CD4-positive, alpha-beta T cell treated with Interleukin-10 for 1 hour (primary cell): ENCODE measurements at regions not wholly inside any gene's neighbourhood (a gene's known extent, or its start where the extent isn't known, plus 50 kb on each side); places are given as distances from the start of the nearest gene placed in this dataset.

ENCODE experiments used
- DNase-seq: peaks from one replicate; pipeline ENCODE4 v3.0.0-alpha.2; 2020

DNA sequence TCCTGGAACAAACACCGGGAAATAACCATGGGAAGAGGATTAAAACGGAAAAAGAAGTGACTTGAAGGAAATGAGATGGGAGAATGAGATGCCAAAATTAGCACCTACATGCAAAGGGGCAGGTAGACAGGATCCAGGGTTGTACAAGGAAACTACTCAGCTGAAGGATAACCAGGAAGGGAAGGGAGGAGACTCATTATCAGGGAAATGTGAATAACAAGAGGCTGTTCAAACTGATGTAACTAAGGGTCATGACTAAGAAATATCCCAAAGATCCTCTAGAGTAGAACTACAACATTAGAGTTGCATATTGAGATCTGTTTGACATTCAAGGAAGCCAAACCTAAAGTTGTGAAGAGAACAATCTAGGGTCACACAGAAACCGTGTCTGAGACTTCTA is 166.2 kb upstream of the SP8 start:
- no peak for DNase-seq

DNA sequence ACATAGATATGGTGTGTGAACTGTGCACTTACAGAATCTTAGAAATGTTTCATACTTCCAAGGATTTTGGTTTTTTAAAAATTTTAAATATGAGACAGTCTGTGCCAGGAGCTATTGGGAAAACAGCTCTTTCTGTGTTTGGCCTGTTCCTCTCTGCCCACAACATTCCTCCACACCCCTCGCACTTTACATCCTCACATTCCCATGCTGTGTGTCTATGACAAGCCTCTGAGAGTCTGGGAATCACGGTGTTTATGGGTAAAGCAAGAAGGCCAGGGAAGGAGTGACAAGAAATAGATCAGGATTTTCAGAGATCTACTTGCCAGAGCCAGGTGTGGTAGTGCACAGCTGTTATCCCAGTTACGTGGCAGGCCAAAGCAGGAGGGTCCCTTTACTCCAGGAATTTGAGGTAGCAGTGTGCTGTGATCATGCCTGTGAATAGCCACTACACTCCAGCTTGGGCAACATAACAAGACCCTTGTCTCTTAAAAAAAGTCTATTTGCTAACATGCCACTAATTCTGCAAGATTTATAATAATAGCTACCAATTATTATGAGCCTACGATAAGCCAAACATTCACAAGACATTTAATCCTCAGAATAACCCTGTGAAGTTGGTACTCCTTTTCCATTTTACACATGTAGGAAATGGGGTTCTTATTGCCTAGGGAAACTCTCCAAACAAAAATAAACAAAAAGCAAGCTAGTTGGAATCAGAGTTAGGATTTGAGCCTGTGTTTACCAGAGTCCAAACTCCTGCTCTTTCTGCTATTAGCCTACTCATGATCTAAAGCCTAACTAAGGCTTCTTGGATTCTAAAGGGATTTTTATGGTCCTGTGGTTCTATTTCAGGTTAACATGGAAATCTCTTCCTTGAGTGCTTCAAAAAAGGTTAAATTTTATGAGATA is 168.3 kb upstream of the SP8 start:
- no peak for DNase-seq

DNA sequence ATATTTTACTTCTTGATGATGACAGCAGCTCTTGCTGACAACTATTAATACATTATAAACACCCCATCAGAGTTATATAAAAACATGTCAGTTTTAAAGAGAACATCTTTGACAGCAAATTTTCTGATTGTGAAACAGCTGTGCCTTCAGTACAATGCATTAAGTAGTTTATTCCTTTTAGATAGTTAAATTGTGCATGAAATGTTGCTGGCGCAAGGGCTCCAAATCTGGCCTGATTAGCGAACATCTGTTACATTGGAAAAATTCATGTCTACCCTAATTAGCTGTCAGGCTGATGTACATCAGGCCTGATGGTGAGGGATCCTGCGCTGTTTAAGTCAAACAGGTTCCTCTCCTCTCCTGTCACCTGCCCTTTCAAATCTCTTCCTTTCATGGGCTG is 171.9 kb upstream of the SP8 start:
- DNase-seq: no peak

DNA sequence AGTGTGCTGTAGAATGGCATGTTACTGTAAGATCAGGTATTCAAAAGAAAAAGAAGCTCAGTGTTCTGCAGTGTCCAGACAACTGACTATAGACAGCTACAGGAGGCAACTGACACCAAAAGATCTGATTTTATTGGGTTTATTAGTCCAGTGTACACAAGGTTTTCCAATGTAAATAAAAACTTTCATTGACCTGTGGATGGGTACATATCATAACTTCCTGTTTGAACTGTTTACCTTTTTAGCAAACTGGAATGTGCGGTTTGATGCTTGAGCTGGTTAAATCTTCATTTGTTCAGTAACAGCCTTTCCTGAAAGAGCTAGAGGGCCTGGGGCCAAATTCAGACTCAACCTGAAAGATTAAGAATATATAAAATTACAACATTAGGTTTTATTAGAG is 172.6 kb upstream of the SP8 start:
- DNase-seq: no peak

DNA sequence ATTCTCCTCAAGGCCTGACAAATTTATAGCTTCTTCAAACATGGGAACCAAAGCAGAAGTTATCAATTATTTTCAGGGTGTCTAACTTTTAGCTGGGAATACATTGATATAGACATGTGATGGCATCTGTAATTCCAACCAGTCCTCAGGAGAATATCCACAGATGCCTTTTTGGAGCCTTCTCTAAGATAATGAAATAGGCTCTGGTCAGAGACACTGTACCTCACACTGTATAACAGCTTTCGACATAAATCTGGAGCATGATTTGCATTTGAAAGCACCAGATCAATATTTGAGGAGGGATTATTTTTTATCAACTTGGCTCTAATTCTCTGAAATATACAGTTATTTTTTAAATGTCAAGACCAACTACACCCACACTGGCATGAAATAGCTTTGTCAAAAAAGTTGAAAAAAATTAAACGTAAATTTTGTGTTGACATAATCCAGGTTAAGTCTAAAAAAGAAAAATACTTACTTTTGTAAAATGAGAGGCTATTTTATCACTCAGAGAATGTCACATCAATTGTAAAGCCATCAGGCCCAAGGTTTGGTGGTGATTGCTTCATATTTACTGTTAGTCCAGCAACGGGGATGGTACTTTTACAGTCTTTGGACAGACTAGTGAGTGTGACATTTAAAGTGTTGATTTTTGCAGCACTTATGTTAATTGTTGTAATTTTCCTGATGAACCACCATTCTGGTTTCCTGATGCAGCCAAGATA is 177.0 kb upstream of the SP8 start:
- DNase-seq: no peak

DNA sequence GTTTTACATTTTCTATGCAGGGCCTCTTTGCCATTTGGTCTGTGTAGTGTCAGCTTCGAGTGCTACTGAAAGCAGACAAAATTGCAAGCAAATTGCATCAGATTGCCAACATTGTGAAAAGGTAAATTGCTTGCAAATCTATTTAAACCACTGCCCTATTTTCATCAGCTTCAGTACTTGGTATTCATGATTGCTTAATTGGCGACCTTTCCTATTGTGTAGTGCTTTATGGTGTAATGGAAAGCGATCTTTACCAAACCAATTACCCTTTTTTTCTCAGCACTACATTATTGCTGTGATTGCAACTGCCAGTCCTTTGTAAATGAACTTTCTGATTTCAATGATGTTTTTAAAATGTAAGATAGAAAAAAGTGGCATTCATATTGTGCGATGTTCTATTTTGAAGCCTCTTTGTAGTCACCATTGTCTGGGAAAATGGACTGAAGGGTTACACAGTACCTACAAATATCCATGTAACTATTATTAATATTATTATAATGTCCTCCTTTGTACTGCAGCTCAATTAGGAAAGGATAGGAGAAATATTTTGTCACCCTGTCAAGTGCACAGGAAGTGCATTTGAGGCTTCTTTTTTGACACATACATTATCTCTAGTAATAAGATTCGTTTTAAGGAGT is 177.7 kb upstream of the SP8 start:
- no peak for DNase-seq

DNA sequence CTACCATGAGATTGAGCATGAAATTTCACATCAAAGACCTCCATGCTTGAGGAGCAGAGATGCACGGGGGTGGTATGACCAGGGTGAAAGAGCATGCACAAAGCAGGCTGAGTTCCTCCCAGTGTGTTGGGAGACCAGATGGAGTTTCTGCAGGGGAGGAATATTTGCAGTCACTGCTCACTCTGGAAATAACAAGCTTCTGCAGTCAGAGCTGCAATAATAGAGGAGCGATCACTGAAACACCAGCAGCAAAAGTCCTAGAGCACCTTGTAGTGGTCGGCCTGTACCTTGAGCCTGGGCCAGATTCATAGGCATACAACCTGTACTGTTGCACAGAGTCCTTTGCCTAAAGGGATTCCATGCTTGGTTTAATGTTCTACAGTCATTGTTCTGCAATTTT is 184.5 kb upstream of the SP8 start:
- DNase-seq: no peak

DNA sequence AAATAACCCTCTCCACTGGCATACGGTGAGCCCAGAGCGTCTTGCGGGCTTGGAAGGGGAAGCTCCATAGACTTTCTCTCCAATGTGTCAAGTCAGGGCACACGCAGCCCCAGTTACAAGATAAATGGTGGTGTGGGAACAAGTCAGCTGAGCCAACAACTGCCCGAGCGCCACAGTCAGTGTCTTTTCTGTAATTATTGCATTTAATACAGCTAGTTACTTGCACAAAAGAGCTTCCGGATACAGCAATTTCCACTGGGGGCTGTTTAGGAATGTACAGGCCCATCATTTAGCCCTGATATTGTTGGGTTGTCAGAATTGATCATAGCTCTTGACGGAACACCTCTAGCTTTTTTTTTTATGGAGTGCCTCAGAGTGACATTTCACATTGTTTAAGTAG is 193.5 kb upstream of the SP8 start:
- DNase-seq: no peak

DNA sequence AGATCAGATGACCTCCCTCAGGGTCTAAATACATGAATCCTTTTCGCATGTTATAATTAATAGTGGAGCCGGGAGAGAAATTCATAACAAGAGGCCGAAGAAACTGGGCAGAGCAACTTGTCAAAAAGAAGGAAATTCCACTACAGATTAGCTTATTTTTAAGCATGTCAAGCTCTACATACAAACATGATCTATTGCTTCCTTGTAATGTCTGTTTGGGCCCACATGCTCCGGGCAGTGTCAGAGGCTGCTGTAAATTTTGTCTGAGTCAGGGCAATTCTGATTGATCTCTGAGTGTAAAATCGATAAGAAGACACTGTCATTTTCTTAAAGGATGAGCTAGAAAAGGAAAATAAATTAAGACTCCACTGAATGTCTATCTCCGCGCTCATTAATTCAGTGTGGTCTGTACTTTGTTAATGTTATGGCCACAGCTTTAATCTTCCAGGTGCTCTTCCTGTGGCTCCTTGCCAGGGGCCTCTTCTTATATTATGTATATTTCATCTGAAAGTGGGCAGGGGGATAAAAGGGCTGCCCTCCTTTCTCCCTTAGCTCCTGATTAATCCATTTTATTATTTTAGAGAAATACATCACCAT is 194.1 kb upstream of the SP8 start:
- DNase-seq: no peak

DNA sequence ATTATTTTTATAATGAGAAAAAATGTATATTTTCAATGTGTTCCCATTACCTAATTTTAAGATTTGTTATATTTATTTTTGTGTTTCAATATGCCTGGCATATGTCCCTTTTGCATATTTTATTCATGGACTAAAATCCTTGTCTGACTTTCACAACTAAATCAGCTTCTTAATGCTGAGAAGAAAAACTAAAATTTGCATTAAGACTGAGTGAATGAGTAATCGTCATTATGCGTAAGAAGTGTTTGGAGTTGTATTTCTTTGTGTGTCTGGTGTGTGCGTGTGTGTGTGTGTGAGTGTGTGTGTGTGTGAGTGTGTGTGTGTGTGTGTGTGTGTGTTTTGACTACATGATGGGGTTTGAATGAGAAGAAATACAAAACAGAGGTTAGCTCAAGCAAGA is 201.7 kb upstream of the SP8 start:
- DNase-seq: no peak

DNA sequence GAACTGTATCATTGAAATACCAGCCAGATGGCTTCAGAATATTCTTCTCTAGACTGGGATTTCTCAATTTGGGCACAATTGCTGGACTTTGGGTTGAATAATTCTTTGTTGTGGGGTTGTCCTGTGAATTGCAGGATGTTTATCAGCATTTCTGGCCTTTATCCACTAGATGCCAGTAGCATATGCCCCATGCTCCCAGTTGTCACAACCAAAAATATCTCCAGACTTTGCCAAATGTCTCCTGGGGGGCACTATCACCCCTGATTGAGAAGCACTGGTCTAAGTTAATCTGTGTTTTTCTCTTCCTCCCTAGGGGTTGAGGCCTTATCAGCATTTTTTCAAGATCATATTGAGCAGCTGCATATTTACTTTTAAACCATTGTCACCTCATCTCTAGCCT is 204.9 kb upstream of the SP8 start:
- no peak for DNase-seq

DNA sequence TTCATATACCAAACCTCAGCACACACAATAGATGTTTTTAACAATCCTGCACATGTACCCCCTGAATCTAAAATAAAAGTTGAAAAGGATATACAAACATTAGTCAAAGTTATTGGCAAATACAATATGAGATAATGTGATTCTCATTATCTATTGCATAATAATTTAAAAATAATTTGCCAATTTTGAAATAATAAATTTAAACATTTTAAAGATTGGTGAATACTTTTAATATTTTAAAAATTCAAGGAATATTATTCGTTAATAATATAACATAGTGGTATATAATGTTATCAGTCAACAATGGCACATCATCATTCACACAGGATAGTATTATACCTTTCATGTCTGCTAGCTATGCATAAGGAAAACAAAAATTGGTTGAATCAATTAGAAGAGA is 207.0 kb upstream of the SP8 start:
- DNase-seq: no peak

DNA sequence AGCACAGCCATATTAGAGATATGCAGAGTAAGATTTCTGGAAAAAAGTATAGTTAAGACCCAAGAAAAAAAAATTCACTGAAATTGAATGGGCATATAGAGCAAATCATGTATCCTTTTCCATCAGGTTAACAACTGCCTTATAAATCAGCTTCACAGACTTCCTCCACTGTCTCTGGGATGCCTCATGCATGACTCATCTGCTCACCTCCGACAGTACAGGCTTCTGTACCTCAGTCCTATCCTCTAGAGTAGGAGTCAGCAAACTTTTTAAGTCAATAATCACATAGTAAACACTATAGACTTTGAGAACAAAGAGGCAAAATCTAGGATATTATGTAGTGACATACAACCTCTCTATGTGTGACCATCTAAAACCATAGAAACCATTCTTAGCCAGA is 211.6 kb upstream of the SP8 start:
- no peak for DNase-seq

DNA sequence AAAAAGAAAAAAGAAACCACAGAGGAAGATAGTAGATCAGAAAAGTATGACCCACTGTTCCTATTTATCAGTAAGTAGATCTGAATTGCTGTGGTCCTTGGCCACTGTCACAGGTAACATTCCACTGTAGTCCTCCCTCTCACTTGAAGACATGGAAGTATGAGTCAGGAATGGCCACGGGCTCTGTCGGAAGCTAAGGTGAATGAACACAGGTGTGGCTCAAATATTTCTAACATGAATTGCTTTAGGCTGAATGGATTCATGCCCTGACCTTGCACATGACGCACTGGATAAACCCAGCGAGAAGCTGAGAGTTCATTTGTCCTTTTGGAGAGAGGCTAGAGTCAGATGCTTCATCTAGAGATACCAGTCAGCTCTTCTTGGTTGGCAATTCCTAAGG is 224.5 kb upstream of the SP8 start:
- DNase-seq: no peak

DNA sequence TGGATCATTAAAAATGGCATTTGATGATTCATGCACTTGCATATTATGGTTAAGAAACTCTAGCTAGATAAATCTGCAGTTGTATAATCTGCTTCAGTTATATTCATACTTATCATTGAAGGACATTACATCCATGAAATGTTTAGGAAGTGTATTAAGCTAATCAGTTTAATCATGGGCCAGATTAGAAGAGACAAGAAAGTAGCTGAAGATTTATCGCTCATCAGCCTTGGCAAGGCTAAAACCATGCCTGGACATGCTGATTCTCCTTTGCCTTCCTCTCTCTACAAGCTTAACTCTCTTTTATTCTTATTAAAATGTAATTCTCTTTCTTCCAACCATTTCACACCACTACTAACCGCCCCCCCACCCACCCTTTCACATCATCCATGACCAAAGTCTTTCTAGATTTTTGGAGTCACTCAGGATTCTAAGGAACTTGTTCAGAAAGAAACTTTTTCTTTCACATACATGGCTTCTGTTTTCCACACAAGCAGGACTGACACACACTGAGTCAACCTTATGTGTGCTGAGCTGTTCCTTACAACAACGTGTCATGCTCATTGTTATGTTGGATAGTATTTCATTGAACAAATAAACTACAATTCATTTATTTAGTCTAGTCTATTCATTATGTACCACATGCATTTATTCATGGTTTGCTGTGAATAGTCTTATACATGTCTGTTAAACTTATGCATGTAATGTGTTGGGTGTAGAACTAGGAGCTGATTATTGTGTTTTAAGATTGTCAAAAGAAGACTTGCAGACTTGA is 227.3 kb upstream of the SP8 start:
- DNase-seq: no peak

DNA sequence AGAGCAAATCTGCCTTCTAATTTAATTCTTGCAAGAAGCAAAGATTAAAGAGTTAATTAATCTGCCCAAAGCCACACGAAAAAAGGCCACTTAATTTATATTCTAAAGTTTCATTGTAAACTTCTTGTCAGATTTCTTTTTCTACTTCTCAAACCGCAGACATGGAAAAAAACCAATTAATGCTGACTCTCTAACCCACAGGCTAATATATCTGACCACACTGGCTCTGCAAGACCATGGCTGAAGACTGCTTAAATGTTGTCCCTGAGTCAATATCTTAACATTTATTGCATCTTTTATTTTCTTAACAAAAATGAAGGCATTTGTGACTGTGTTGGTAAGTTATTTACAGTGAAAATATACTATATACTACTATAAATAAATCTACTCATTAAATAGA is 234.0 kb upstream of the SP8 start:
- no peak for DNase-seq

DNA sequence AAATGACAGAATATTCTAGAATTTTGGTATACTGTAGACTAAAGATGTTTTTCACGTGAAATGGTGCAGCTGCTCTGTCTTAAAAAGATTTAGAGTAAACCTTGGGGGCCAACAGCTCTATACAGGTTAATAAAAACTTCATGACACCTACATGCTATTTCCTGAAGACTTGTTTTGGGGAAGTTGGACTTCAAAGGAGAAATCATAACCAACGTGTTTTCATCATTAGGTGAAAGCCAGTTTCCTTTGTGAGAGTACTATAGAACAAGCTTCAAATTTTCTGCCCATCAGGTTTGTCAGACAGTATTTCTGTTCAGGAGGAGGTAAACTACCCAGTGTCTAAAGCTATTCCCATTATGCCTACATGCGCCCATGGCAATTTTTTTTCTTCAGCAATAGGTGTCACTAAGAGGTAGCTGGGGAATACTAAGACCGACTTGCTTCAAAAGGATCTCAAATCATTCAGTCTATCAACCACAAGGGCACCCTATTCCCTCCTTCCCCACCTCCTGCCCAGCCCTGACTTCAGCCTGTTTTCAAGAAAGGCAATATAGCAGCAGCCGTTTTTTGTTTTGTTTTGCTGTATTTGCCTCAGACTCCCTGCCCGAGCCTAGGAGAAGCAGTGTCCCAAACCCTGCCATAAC is 237.3 kb upstream of the SP8 start:
- no peak for DNase-seq

DNA sequence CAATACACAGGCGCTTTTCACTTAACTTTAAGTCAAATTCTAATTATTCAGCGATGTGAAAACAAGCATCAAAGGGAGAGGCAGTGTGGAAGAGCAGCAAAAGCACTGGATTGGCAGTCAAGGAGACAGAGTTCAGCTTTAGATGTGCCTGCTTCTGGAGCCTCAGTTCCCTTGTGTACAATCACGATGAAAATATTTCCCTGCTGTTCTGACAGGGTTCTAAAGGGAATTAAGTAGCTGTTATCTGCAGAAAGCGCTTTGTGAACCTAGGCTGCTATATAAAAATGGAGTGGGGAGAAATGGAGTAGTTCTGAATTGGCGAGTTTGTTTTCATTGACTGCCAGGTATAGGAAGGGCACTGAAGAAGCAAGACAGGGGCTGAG is 237.8 kb upstream of the SP8 start:
- no peak for DNase-seq

DNA sequence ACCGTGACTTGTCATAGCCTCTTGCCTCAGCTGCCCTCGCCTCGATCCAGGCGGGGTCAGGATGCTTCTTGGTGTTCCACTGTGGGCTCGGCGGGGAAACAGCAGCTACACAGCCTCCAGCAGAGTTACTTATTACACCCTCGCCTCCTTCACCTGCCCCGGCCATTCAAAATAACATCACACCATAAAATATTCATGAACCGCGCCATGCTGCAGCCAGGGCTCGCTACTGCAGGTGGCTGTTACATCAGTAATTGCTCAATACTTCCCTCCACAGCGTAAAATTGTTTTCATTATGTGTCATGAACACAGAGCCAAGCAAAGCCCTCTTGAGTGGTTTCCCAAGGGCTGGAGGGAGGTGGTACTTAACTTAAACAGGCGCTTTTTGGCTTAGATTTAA is 241.5 kb upstream of the SP8 start:
- DNase-seq: no peak

DNA sequence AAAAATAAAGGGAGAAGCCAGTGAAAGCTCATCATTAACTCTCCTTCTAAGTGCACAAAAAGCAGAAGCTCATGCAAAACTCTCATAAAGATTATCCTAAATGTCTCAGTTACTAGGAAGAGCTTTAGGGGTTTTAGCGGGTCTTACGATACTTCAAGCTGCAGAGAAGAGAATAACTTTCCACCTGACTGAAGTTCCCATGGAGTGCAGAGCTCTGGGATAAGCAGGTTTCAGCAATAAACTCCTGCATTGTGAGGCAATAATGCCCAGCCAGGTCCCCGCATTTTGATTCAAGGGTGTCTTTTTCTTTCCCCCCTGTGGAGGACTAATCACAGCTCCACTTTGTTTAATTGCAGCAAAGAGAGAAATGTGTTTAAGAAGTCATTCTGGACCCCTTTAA is 241.9 kb upstream of the SP8 start:
- DNase-seq: no peak

DNA sequence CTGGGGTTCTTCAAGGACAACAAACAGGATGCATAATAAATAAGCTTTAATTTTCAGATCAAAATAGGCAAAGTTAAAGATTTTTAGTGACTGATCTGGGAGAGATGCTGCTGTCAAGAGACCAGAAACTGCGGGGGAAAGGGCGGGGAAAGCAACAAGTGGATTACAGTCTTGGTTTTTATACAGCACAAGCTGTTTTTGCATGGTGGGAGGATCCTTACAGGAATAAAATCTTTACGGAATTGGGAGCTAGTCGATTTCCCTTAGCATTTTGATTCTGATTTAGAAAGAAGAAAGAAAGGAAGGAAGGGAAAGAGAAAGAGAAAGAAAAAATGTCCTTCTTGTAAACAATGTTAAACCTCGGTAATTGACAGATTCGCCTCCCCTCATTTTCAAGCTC is 242.3 kb upstream of the SP8 start:
- no peak for DNase-seq

DNA sequence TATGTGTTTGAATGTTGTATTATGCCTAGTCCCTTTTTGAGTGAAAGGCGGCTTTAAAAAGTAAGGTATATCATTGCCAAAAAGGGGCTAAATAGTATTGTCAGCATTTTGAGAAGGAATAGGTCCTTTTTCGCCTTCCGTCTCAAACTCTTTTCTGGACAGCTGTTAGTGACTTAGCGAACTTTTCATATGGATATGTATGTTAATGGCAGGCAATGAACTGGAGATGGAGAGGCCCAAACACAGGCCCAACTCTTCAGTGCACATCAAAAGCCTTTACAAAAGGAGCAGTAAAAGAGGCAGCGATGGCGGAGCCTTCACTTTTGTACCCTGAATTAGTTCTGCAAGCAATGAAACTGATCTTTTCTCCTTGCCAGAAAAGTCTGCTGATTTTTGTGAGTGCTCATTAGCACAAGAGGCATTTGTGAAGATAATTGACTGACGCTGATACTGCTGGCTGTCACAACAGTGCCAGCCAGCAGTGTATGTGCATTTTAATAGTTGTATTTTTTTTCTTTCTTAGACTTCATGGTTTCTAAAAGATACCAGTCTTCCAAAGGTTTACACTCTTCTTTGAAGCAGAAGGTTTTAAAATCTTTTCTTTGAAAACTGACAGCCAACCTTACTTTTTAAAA is 243.7 kb upstream of the SP8 start:
- DNase-seq: no peak
